ENCODE measurements at regions not wholly inside any gene's neighbourhood (a gene's known extent, or its start where the extent isn't known, plus 50 kb on each side); places are given as distances from the start of the nearest gene placed in this dataset.

GRCh38 chr2:173711816-173712215 is 253.4 kb downstream of the SP3 start:
- BruUV-seq (replicated peaks) = no TSS peak
- Mint-ChIP-seq H3K27me3 (ENCODE audit: unreplicated experiment) (no peaks in the 10 kb centered on the region), H3K36me3 (ENCODE audit: insufficient read depth, unreplicated experiment) (no peaks in the 10 kb centered on the region), H3K9me3 (ENCODE audit: low read depth, unreplicated experiment) (no peaks in the 10 kb centered on the region), H3K4me3 (ENCODE audit: low read depth, unreplicated experiment) (no peak overlapping the region), H3K27ac (ENCODE audit: unreplicated experiment) (no peak overlapping the region), H3K4me1 (ENCODE audit: low read depth, unreplicated experiment) (no peaks in the 10 kb centered on the region)
- intact Hi-C loops (cut with micrococcal nuclease; ENCODE audit: unreplicated experiment) = no loop called here
- no peak for TF ChIP-seq CTCF (IDR thresholded peaks at IDR 0.05; ENCODE audit: unreplicated experiment)
- CTCF ChIA-PET = interaction anchor here (0.6 kb wide), 1 partner anchor 657 kb away, joined by 7 read pairs; no protein-coding TSS in a partner anchor
- no peak for DNase-seq

- BruUV-seq (replicated peaks) = no TSS peak
- no peak overlapping the region for H3K27ac Mint-ChIP-seq (ENCODE audit: unreplicated experiment)
- CTCF ChIA-PET = no interaction called here
- no peaks in the 10 kb centered on the region for H3K36me3 Mint-ChIP-seq (ENCODE audit: insufficient read depth, unreplicated experiment)
- no peaks in the 10 kb centered on the region for H3K4me1 Mint-ChIP-seq (ENCODE audit: low read depth, unreplicated experiment)
- no peaks in the 10 kb centered on the region for H3K27me3 Mint-ChIP-seq (ENCODE audit: unreplicated experiment)
- no peak for DNase-seq
- H3K4me3 Mint-ChIP-seq (ENCODE audit: low read depth, unreplicated experiment) = no peak overlapping the region
- H3K9me3 Mint-ChIP-seq (ENCODE audit: low read depth, unreplicated experiment) = no peaks in the 10 kb centered on the region
- no peak for TF ChIP-seq CTCF (IDR thresholded peaks at IDR 0.05; ENCODE audit: unreplicated experiment)
- intact Hi-C loops (cut with micrococcal nuclease; ENCODE audit: unreplicated experiment) = no loop called here
These were observed 251.1 kb downstream of the SP3 start for GRCh38 chr2:173713904-173714555.

GRCh38 chr2:173715441-173715840 is 249.7 kb downstream of the SP3 start:
- DNase-seq = no peak
- no peak for TF ChIP-seq CTCF (IDR thresholded peaks at IDR 0.05; ENCODE audit: unreplicated experiment)
- Mint-ChIP-seq H3K4me1 (ENCODE audit: low read depth, unreplicated experiment) (no peaks in the 10 kb centered on the region), H3K9me3 (ENCODE audit: low read depth, unreplicated experiment) (no peaks in the 10 kb centered on the region), H3K27ac (ENCODE audit: unreplicated experiment) (no peak overlapping the region), H3K36me3 (ENCODE audit: insufficient read depth, unreplicated experiment) (no peaks in the 10 kb centered on the region), H3K27me3 (ENCODE audit: unreplicated experiment) (no peaks in the 10 kb centered on the region), H3K4me3 (ENCODE audit: low read depth, unreplicated experiment) (no peak overlapping the region)
- CTCF ChIA-PET = no interaction called here
- BruUV-seq (replicated peaks) = no TSS peak
- intact Hi-C loops (cut with micrococcal nuclease; ENCODE audit: unreplicated experiment) = no loop called here

GRCh38 chr2:173716458-173717052 is 248.6 kb downstream of the SP3 start:
- H3K4me3 Mint-ChIP-seq (ENCODE audit: low read depth, unreplicated experiment) = no peak overlapping the region
- no peaks in the 10 kb centered on the region for H3K27me3 Mint-ChIP-seq (ENCODE audit: unreplicated experiment)
- no TSS peak for BruUV-seq (replicated peaks)
- no peak for TF ChIP-seq CTCF (IDR thresholded peaks at IDR 0.05; ENCODE audit: unreplicated experiment)
- no peaks in the 10 kb centered on the region for H3K36me3 Mint-ChIP-seq (ENCODE audit: insufficient read depth, unreplicated experiment)
- intact Hi-C loops (cut with micrococcal nuclease; ENCODE audit: unreplicated experiment) = no loop called here
- CTCF ChIA-PET = no interaction called here
- H3K4me1 Mint-ChIP-seq (ENCODE audit: low read depth, unreplicated experiment) = no peaks in the 10 kb centered on the region
- H3K27ac Mint-ChIP-seq (ENCODE audit: unreplicated experiment) = no peak overlapping the region
- H3K9me3 Mint-ChIP-seq (ENCODE audit: low read depth, unreplicated experiment) = no peaks in the 10 kb centered on the region
- DNase-seq = no peak
